AG09319 (cell line): ENCODE measurements at regions not wholly inside any gene's neighbourhood (a gene's known extent, or its start where the extent isn't known, plus 50 kb on each side); places are given as distances from the start of the nearest gene placed in this dataset.

Experiments
- DNase-seq: peaks from one replicate; pipeline ENCODE4 v3.0.0-alpha.2; 2010; ENCODE audit warnings: low read depth; ENCODE audit errors: extremely low read depth
- TF ChIP-seq, protein P1 (sequence below): IDR thresholded peaks from 2 replicates; pipeline ENCODE4 v1.5.1; 2011; ENCODE audit warnings: low read depth, mild to moderate bottlenecking, inconsistent platforms, low read length, moderate library complexity

DNA sequence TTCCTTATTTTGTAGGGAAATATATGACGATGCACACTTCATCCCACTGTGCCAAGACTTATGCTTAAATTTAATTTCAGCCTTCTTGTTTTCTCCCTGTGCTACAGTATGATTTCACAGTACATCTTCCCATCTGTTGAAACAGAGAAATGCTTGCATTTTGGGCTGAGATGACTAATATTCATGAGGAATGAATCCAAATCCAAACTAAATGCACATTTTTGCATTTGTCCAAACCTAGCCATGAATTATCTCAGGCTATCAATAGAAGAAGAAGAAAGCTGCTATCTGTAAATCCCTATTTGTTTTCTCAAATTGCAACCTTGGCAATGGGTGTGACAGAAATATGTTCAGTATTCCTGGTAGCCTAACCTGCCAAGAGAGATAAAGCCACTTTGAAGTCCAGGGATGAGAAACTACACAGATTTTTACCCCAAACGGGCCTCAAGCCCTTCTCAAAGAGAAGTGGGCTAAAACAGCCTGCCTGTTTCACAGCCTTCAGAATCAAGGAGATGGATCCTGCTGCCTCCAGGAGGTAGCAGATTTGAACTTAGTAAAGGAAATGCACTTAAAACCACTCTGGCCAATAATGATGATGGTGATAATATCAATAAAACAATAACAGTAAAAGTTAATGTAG lies 306.9 kb upstream of the NT5C1B start:
- TF ChIP-seq, protein P1, sequence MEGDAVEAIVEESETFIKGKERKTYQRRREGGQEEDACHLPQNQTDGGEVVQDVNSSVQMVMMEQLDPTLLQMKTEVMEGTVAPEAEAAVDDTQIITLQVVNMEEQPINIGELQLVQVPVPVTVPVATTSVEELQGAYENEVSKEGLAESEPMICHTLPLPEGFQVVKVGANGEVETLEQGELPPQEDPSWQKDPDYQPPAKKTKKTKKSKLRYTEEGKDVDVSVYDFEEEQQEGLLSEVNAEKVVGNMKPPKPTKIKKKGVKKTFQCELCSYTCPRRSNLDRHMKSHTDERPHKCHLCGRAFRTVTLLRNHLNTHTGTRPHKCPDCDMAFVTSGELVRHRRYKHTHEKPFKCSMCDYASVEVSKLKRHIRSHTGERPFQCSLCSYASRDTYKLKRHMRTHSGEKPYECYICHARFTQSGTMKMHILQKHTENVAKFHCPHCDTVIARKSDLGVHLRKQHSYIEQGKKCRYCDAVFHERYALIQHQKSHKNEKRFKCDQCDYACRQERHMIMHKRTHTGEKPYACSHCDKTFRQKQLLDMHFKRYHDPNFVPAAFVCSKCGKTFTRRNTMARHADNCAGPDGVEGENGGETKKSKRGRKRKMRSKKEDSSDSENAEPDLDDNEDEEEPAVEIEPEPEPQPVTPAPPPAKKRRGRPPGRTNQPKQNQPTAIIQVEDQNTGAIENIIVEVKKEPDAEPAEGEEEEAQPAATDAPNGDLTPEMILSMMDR: no peak
- no peak for DNase-seq

DNA sequence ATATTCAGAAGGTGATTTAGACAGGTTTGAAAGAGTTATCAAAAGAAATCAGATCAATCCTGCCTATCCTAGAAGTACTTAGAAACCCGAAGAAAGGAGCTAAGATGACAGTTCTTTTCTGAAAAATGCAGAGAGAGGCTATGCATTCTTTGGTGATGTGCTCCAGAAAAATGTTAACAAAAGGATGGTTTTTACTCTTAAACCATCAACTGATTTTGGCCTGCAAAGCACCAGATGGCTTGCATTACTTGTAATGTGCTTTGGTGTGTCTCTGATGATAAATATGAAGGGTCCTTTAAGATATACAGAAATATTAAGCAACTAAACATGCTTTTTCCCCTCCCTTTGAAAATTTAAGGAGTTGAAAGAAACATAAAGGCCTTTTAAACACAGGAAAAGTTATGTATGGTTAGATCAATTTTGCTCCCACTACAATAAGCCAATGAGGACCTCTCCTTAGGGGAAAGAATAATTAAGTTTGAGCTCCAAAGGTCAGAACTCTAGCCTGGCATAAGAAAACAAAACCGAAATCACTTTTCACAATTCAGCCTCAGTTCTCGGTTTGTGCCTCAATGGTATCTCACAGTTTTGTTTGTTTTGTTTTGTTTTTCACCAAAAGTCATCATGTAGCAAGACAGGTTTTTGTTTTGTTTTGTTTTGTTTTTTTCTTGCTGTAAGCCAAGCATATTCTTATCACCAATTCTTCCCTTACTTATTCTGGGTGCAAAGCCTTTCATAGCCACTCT lies 302.4 kb upstream of the NT5C1B start:
- no peak for DNase-seq
- TF ChIP-seq, protein P1: no peak

DNA sequence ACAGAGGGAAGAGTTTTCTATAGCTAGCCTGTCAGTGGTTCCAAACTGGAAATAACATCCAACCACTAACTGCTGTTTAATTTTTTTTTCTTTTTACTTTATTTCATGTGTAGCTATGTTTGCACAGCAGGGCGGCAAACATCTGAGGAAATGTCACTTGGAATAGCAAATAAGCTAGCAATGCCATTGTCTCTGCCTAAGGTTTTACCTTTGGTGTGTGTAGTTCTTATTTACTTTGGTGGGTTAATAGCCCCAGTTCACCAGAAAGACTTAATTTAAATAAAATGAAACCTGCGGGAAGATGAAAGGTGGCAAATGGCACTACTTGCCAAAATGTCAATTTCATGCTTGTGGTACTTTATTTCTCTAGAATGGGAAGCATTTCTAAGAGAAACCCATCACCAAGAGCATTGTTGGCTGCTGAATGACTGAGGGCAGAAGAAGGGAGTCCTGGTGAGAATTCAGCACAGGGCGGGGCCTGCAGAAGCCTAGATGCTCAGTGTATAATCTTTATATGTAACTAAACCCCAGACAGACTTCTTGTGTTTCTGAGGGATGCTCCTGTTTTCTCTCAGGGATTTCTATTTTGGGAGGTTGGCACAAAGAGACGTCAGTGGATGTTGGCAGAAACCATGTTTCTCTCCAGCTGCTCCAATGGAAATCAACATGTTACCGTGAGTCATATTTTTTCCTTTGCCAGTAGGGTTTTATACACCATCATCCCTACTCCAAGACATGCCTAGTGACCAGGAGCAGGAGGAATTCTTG lies 300.4 kb upstream of the NT5C1B start:
- TF ChIP-seq, protein P1: no peak
- no peak for DNase-seq

DNA sequence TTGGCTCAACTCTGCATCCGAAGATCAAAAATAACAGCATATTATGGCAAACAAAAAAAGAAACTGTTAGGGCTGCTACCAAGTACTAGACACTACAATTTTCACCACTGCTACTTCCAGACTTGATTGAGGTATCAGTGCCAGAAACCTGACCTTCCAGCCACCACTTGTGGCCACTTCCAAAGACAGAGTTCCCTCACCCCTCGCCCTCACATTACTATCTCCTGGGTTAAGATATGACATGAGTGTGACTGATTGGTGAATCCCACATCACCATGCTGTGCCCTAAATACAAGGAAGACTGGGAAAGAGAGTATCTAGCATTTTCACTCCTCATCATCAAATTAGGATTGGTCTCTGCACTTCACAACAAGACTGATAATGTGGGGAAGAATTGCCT lies 296.1 kb upstream of the NT5C1B start:
- TF ChIP-seq, protein P1: no peak
- no peak for DNase-seq

DNA sequence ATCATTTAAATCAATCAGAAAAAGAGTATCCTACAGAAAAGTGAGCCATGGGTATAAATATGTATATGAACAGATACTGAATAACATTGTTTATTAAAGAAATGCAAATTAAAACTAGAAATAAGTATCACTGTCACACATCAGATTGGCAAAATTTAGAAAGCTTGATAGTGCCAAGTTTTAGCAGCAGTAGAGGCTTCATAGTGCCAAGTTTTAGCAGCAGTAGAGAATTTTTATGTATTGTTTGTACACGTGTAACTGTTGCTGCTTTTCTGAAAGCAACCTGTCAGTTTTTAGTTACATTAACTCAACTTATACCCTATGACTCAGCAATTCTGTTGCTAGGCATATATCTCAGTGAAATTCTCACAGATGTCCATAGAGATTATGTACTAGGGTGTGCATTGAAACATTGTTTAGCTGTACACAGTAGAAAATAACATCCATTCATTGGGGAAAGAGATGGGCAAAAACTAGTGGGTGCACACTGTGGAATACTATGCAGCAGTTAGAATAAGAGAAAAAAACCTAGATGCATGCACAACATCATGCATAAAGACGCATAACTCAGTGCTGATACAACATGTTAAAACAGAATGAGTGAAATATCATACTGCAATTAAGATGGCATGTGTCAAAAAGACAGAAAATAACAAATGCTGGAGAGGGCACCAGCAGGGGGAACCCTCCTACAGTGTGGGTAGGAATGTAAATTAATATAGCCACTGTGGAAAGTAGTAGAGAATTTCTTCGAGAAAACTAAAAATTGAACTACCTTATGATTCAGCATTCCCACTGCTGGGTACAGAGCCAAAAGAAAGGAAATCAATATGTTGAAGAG lies 294.5 kb upstream of the NT5C1B start:
- no peak for DNase-seq
- TF ChIP-seq, protein P1: peak; percentile 32

DNA sequence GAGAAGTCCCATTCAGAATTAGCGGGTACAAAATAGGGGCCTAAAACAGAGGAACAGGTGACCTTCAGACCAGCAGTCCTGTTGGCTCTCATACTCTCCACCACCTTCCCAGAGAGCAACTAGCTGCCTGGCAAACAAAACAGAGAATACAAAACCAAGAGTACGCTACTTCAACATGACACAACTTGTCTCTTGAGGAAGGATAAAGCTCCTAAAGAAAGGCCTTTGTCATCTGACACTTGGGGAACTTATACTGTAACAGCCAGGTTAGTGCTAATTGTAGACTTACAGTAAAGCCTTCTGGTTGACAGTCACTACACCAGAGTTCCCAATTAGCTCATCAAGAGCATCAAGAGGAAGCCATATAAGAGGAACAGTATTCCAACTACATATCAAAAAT lies 282.1 kb upstream of the NT5C1B start:
- no peak for DNase-seq
- TF ChIP-seq, protein P1: no peak
